ENCODE measurements at regions not wholly inside any gene's neighbourhood (a gene's known extent, or its start where the extent isn't known, plus 50 kb on each side); places are given as distances from the start of the nearest gene placed in this dataset.

DNA sequence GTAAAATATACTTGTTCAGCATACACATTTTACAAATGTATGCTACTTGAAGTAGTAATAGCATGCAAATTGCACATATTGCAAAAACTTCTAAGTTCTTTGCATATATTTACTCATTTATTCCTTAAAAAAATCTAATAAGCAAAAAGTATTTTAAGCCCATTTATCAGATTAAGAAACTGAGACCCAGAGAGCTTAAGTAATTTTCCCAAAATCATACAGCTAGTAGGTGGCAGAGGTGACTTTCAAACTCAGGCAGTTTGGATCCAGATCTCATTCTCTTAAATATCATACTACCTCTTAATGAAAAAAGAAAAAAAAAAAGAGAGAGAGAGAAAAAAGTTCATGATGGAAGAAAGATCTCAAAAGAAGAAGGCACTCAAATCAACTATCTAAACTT, 157.9 kb downstream of the RPS12 start:
- Histone ChIP-seq H3K36me3 (no peaks in the 10 kb centered on the region), H3K27ac (replicated peaks in 1 of 4) (no peak overlapping the region), H3K4me1 (peaks cover 0 to 6% (median 4%) of the 10 kb centered on the region in 4 donors), H3K9me3 (no peaks in the 10 kb centered on the region), H3K27me3 (no peaks in the 10 kb centered on the region), H3K4me3 (no peak overlapping the region)
- DNase-seq (ENCODE audit: extremely low spot score): no peak
- TF ChIP-seq, protein P1, sequence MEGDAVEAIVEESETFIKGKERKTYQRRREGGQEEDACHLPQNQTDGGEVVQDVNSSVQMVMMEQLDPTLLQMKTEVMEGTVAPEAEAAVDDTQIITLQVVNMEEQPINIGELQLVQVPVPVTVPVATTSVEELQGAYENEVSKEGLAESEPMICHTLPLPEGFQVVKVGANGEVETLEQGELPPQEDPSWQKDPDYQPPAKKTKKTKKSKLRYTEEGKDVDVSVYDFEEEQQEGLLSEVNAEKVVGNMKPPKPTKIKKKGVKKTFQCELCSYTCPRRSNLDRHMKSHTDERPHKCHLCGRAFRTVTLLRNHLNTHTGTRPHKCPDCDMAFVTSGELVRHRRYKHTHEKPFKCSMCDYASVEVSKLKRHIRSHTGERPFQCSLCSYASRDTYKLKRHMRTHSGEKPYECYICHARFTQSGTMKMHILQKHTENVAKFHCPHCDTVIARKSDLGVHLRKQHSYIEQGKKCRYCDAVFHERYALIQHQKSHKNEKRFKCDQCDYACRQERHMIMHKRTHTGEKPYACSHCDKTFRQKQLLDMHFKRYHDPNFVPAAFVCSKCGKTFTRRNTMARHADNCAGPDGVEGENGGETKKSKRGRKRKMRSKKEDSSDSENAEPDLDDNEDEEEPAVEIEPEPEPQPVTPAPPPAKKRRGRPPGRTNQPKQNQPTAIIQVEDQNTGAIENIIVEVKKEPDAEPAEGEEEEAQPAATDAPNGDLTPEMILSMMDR (IDR thresholded peaks at IDR 0.05): no peak
- no peak for TF ChIP-seq POLR2A (IDR thresholded peaks at IDR 0.05; ENCODE audit: low read depth)
- no peak for TF ChIP-seq EP300 (IDR thresholded peaks at IDR 0.05)
- no peak for TF ChIP-seq POLR2AphosphoS5 (IDR thresholded peaks at IDR 0.05)
- intact Hi-C loops (cut with DNase I): no loop called here

DNA sequence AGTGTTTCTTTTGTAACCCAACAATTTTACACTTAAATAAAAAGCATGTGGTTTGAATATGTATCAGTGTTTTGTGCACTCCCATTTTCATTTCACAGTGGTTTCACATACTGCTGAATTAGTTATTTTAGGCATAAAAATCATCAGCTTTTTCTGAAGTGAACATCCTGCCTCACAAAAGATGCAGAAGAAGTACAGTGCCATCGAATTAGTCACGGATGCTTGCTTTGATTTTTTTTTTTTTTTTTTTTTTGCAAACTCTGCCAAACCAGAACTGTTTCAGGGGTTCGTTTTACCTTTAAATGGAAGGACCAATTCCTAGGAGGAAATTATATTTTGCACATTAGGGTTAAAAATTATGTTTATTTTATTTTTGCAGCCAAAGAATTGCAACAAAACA, 158.6 kb downstream of the RPS12 start:
- Histone ChIP-seq H3K27me3 (no peaks in the 10 kb centered on the region), H3K27ac (replicated peaks in 1 of 4) (no peak overlapping the region), H3K4me1 (peaks cover 0 to 6% (median 4%) of the 10 kb centered on the region in 4 donors), H3K4me3 (no peak overlapping the region), H3K9me3 (no peaks in the 10 kb centered on the region), H3K36me3 (no peaks in the 10 kb centered on the region)
- 44% methylated on average over 3 of the region's 3 CpGs for WGBS
- intact Hi-C loops (cut with DNase I): no loop called here
- no peak for DNase-seq (ENCODE audit: extremely low spot score)
- TF ChIP-seq, protein P1 (IDR thresholded peaks at IDR 0.05): no peak
- TF ChIP-seq EP300 (IDR thresholded peaks at IDR 0.05) (no peak), POLR2AphosphoS5 (IDR thresholded peaks at IDR 0.05) (no peak), POLR2A (IDR thresholded peaks at IDR 0.05; ENCODE audit: low read depth) (no peak)

DNA sequence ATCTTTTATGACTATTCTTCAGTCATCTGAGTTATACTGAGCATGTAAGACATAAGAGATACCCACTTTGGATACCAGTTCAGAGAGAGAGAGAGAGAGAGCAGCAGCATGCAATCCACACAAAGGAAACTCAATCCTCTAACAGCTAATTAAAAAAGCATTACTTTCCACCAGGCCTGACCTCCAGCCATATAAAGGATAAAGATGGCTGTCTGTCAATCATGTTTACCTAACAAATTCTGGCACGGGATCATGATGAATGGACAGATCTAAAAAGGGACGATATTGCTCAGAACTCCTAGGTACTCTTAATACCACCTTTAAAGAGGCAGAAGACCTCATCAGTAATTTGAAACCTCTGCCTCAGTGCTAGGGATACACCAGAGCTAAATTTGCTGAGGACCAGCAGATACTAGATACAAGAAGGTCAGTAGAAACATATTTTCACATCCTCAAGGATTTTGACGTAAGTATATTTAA, 159.2 kb downstream of the RPS12 start:
- WGBS: 23% methylated on average over 3 of the region's 3 CpGs
- peaks cover 0 to 6% (median 4%) of the 10 kb centered on the region in 4 donors for H3K4me1 ChIP-seq
- no peaks in the 10 kb centered on the region for H3K27me3 ChIP-seq
- no peak for DNase-seq (ENCODE audit: extremely low spot score)
- H3K4me3 ChIP-seq: no peak overlapping the region
- no peak overlapping the region for H3K27ac ChIP-seq (replicated peaks in 1 of 4)
- intact Hi-C loops (cut with DNase I): no loop called here
- no peaks in the 10 kb centered on the region for H3K36me3 ChIP-seq
- no peaks in the 10 kb centered on the region for H3K9me3 ChIP-seq
- TF ChIP-seq POLR2A (IDR thresholded peaks at IDR 0.05; ENCODE audit: low read depth): no peak
- TF ChIP-seq, protein P1 (IDR thresholded peaks at IDR 0.05): no peak
- TF ChIP-seq EP300 (IDR thresholded peaks at IDR 0.05): no peak
- TF ChIP-seq POLR2AphosphoS5 (IDR thresholded peaks at IDR 0.05): no peak

DNA sequence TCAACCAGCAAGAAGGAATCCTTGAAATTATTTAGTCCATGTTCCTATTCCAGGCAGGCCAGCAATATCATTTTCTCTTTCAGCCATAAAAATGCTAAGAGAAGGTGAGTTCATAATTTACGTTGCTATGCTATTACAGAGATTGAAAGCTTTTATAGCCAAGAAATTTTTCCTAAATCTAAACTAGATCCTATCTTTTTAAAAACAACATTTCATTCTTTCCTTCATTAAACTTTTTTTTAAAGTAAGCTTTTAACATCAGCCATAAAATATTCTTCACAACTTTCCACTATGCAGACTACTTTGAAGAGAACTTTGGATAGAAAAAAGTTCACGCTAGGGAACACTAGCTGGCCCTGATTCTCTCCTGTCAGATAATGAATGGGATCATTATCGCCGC, 159.8 kb downstream of the RPS12 start:
- 80% methylated on average over 4 of the region's 4 CpGs for WGBS
- intact Hi-C loops (cut with DNase I): no loop called here
- TF ChIP-seq, protein P1 (IDR thresholded peaks at IDR 0.05): no peak
- TF ChIP-seq POLR2A (IDR thresholded peaks at IDR 0.05; ENCODE audit: low read depth): no peak
- TF ChIP-seq POLR2AphosphoS5 (IDR thresholded peaks at IDR 0.05): no peak
- TF ChIP-seq EP300 (IDR thresholded peaks at IDR 0.05): no peak

DNA sequence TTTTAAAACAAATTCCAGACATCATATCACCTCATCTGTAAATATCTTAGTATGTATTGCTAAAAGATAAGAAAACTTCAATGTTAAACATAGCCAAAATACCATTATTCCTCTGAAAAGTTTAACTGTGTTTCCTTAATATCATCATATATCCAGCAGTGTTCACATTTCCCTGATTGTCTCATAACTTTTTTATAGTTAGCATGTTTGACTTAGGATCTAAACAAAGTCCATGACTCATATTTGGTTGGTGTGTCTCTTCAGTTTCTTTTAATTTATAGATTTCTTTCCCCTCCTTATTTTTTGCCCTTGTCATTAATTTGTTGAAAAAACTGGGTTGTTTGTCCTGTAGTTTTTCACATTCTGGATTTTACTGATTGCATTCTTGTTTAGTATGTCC, 163.0 kb downstream of the RPS12 start:
- H3K27ac ChIP-seq (replicated peaks in 1 of 4): no peak overlapping the region
- no peak overlapping the region for H3K4me3 ChIP-seq
- H3K36me3 ChIP-seq: no peaks in the 10 kb centered on the region
- H3K9me3 ChIP-seq: no peaks in the 10 kb centered on the region
- TF ChIP-seq EP300 (IDR thresholded peaks at IDR 0.05): no peak
- TF ChIP-seq POLR2A (IDR thresholded peaks at IDR 0.05; ENCODE audit: low read depth): no peak
- TF ChIP-seq, protein P1 (IDR thresholded peaks at IDR 0.05): no peak
- TF ChIP-seq POLR2AphosphoS5 (IDR thresholded peaks at IDR 0.05): no peak
- peaks cover 0 to 4% (median 0%) of the 10 kb centered on the region in 4 donors for H3K4me1 ChIP-seq
- DNase-seq (ENCODE audit: extremely low spot score): no peak
- intact Hi-C loops (cut with DNase I): no loop called here
- H3K27me3 ChIP-seq: no peaks in the 10 kb centered on the region

More for the DNA sequence above, 159.8 kb downstream of the RPS12 start:
- Histone ChIP-seq H3K9me3 (no peaks in the 10 kb centered on the region), H3K27me3 (no peaks in the 10 kb centered on the region), H3K36me3 (no peaks in the 10 kb centered on the region), H3K27ac (replicated peaks in 1 of 4) (no peak overlapping the region), H3K4me1 (peaks cover 0 to 4% (median 2%) of the 10 kb centered on the region in 4 donors), H3K4me3 (no peak overlapping the region)
- DNase-seq (ENCODE audit: extremely low spot score): no peak

Data from esophagus muscularis mucosa (tissue), 4 donors.